ENCODE measurements at regions not wholly inside any gene's neighbourhood (a gene's known extent, or its start where the extent isn't known, plus 50 kb on each side); places are given as distances from the start of the nearest gene placed in this dataset.

GRCh38 chr20:48176139-48176538 lies 390.9 kb upstream of the SULF2 start:
- TF ChIP-seq CTCF (conservative IDR thresholded peaks at IDR 0.05 in 1 of 2, IDR thresholded peaks at IDR 0.05 in 1 of 2; ENCODE audit: extremely low read depth in 1 of 2, insufficient read depth in 1 of 2, low read depth in 1 of 2, low read length in 2 of 2) (no peak), EZH2 (IDR thresholded peaks at IDR 0.05; ENCODE audit: borderline replicate concordance, low read length) (no peak)

Measured in mammary epithelial cell (primary cell).